ENCODE measurements at regions not wholly inside any gene's neighbourhood (a gene's known extent, or its start where the extent isn't known, plus 50 kb on each side); places are given as distances from the start of the nearest gene placed in this dataset.

GRCh38 chr6:9977411-9977810 is 437.5 kb downstream of the TFAP2A start:
- Histone ChIP-seq H3K9me3 (no peaks in the 10 kb centered on the region), H3K4me1 (no peaks in the 10 kb centered on the region), H3K36me3 (no peaks in the 10 kb centered on the region), H3K4me3 (no peak overlapping the region), H3K27me3 (replicated peaks in 1 of 7) (no peaks in the 10 kb centered on the region), H3K27ac (no peak overlapping the region)
- intact Hi-C loops (cut with DNase I; ENCODE audit: low total_unique reads) = no loop called here
- TF ChIP-seq, protein P1, sequence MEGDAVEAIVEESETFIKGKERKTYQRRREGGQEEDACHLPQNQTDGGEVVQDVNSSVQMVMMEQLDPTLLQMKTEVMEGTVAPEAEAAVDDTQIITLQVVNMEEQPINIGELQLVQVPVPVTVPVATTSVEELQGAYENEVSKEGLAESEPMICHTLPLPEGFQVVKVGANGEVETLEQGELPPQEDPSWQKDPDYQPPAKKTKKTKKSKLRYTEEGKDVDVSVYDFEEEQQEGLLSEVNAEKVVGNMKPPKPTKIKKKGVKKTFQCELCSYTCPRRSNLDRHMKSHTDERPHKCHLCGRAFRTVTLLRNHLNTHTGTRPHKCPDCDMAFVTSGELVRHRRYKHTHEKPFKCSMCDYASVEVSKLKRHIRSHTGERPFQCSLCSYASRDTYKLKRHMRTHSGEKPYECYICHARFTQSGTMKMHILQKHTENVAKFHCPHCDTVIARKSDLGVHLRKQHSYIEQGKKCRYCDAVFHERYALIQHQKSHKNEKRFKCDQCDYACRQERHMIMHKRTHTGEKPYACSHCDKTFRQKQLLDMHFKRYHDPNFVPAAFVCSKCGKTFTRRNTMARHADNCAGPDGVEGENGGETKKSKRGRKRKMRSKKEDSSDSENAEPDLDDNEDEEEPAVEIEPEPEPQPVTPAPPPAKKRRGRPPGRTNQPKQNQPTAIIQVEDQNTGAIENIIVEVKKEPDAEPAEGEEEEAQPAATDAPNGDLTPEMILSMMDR (IDR thresholded peaks at IDR 0.05 in 8 of 11, conservative IDR thresholded peaks at IDR 0.05 in 3 of 11) = no peak
- TF ChIP-seq POLR2A (IDR thresholded peaks at IDR 0.05) (no peak), POLR2AphosphoS5 (IDR thresholded peaks at IDR 0.05) (no peak)
- no peak for DNase-seq
- 22 to 33% (median 30%) methylated on average over 2 of the region's 2 CpGs for WGBS, 5 donors

- intact Hi-C loops (cut with DNase I; ENCODE audit: low total_unique reads) = no loop called here
- DNase-seq = no peak
- Histone ChIP-seq H3K4me3 (no peak overlapping the region), H3K4me1 (no peaks in the 10 kb centered on the region), H3K9me3 (peaks cover 0 to 3% (median 0%) of the 10 kb centered on the region in 8 donors), H3K36me3 (no peaks in the 10 kb centered on the region), H3K27ac (no peak overlapping the region), H3K27me3 (replicated peaks in 1 of 7) (no peaks in the 10 kb centered on the region)
- no peak for TF ChIP-seq POLR2A (IDR thresholded peaks at IDR 0.05)
- TF ChIP-seq POLR2AphosphoS5 (IDR thresholded peaks at IDR 0.05) = no peak
- TF ChIP-seq, protein P1 (IDR thresholded peaks at IDR 0.05 in 8 of 11, conservative IDR thresholded peaks at IDR 0.05 in 3 of 11) = no peak
- 77 to 95% (median 89%) methylated on average over 5 of the region's 5 CpGs for WGBS, 5 donors
These were observed 453.2 kb downstream of the TFAP2A start for GRCh38 chr6:9961646-9962045.

GRCh38 chr6:9957215-9957759 is 457.6 kb downstream of the TFAP2A start:
- Histone ChIP-seq H3K9me3 (peaks cover 0 to 17% (median 0%) of the 10 kb centered on the region in 8 donors), H3K4me1 (no peaks in the 10 kb centered on the region), H3K4me3 (no peak overlapping the region), H3K27ac (no peak overlapping the region), H3K27me3 (replicated peaks in 1 of 7) (no peaks in the 10 kb centered on the region), H3K36me3 (no peaks in the 10 kb centered on the region)
- intact Hi-C loops (cut with DNase I; ENCODE audit: low total_unique reads) = no loop called here
- 82 to 96% (median 84%) methylated on average over 2 of the region's 2 CpGs for WGBS, 5 donors
- DNase-seq = no peak
- TF ChIP-seq, protein P1 (IDR thresholded peaks at IDR 0.05 in 8 of 11, conservative IDR thresholded peaks at IDR 0.05 in 3 of 11) = no peak
- no peak for TF ChIP-seq POLR2A (IDR thresholded peaks at IDR 0.05)

DNA sequence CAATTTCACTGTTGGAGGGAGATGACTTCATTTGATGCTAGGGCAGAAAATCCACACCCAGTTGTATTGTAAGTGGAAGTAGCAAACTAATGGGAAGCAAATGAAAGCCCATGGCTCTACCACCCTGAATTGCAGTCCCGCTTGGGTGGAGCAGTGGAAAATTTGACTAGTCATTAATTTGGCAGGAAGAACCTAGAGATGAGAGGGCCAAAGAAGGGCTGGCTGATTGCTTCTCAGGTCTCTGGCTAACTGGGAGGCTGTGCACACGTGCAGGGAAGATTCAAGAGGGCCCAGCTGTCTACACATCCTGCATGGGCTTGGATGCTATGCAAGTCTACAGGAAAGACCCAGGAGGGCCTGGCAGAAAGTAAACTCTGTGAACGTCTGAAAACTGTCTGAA is 466.2 kb downstream of the TFAP2A start:
- Histone ChIP-seq H3K4me1 (no peaks in the 10 kb centered on the region), H3K9me3 (peaks cover 0 to 5% (median 0%) of the 10 kb centered on the region in 8 donors), H3K4me3 (no peak overlapping the region), H3K36me3 (no peaks in the 10 kb centered on the region), H3K27ac (no peak overlapping the region), H3K27me3 (replicated peaks in 1 of 7) (no peaks in the 10 kb centered on the region)
- TF ChIP-seq POLR2A (IDR thresholded peaks at IDR 0.05) (no peak), POLR2AphosphoS5 (IDR thresholded peaks at IDR 0.05) (no peak)
- TF ChIP-seq, protein P1 (IDR thresholded peaks at IDR 0.05 in 8 of 11, conservative IDR thresholded peaks at IDR 0.05 in 3 of 11) = no peak
- WGBS, 5 donors = 56 to 70% (median 59%) methylated on average over 3 of the region's 3 CpGs
- DNase-seq = no peak
- intact Hi-C loops (cut with DNase I; ENCODE audit: low total_unique reads) = no loop called here

All from spleen (tissue), 11 donors.